Kidney epithelial cell (primary cell): ENCODE measurements at regions not wholly inside any gene's neighbourhood (a gene's known extent, or its start where the extent isn't known, plus 50 kb on each side); places are given as distances from the start of the nearest gene placed in this dataset.

Experiments
- DNase-seq: peaks from one replicate; pipeline ENCODE4 v3.0.0-alpha.2; 2010; ENCODE audit warnings: low read depth
- H3K27me3 ChIP-seq: 2 replicates; pipeline ENCODE4 v1.6.0; 2011; ENCODE audit warnings: low read length; ENCODE audit not compliant: control insufficient read depth, insufficient read depth
- H3K36me3 ChIP-seq: 2 replicates; pipeline ENCODE4 v1.5.1; 2011; ENCODE audit warnings: low read length; ENCODE audit not compliant: control insufficient read depth, insufficient read depth
- H3K4me3 ChIP-seq: 2 replicates; pipeline ENCODE4 v1.5.1; 2011; ENCODE audit warnings: low read depth, mild to moderate bottlenecking, control low read depth, low read length
- TF ChIP-seq, protein P1 (sequence below): IDR thresholded peaks from 2 replicates; pipeline ENCODE4 v1.5.1; 2011; ENCODE audit warnings: mild to moderate bottlenecking, moderate library complexity, low read length, control low read depth, inconsistent platforms; ENCODE audit not compliant: insufficient read depth, poor library complexity, severe bottlenecking

DNA sequence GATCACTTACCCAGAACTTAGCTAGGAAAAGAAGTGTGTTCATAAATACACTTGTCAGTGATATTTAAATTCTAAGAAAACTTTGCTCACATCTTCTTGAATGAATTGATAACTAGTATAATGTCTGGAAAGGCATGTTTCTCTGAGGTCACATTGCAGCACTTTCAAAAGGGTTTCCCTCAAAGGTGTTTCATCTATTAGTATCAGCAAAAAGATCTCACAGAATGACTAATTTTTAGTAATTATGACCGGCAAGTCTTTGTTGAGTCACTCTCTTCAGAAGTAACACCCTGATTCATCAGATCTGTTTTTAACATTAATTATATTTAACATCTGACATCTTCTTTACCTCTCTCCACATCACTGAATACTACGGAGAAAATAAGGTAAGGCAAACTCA, 222.3 kb downstream of the IKZF2 start:
- TF ChIP-seq, protein P1, sequence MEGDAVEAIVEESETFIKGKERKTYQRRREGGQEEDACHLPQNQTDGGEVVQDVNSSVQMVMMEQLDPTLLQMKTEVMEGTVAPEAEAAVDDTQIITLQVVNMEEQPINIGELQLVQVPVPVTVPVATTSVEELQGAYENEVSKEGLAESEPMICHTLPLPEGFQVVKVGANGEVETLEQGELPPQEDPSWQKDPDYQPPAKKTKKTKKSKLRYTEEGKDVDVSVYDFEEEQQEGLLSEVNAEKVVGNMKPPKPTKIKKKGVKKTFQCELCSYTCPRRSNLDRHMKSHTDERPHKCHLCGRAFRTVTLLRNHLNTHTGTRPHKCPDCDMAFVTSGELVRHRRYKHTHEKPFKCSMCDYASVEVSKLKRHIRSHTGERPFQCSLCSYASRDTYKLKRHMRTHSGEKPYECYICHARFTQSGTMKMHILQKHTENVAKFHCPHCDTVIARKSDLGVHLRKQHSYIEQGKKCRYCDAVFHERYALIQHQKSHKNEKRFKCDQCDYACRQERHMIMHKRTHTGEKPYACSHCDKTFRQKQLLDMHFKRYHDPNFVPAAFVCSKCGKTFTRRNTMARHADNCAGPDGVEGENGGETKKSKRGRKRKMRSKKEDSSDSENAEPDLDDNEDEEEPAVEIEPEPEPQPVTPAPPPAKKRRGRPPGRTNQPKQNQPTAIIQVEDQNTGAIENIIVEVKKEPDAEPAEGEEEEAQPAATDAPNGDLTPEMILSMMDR: no peak
- DNase-seq: no peak
- Histone ChIP-seq H3K27me3 (no peaks in the 10 kb centered on the region), H3K36me3 (no peaks in the 10 kb centered on the region), H3K4me3 (no peak overlapping the region)

DNA sequence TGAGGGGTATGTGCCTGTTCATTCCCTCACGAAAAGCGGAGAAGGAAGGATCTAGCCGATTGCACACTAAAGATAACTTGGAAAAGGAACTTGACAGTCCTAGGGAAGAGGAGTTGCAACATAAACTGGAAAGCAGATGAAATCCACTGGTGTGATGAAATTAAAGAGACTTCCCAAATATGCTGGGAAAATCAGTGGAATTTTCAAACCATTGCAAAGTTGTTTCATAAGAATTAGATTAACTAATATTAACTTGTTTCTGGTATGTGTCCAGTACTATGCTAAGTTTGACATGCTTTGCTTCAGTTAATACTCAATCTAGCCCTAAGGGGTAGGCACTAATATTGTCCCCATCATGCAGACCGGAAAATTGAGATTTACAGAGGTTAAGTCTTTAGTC, 222.7 kb downstream of the IKZF2 start:
- no peak for DNase-seq
- Histone ChIP-seq H3K36me3 (no peaks in the 10 kb centered on the region), H3K27me3 (no peaks in the 10 kb centered on the region), H3K4me3 (no peak overlapping the region)
- TF ChIP-seq, protein P1: no peak

DNA sequence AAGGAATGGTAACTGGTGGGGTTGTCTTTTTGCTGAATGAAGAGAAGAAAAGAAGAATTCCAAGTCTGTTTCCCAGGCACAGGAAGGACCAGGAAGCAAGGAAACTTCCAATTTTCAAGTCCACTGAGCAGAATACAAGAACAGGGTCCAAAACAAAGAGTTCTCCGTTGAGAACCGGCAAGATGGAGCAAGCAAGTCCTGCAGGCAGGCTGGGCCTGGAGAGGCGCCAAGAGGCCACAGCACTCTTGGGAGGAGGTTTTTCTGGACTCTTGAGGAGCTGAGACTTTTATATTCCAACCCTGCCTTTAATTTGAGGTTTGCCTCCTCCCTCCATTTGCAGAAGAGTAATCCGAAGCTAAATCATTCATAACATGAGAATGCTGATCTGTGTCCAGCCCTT, 224.5 kb downstream of the IKZF2 start:
- TF ChIP-seq, protein P1: no peak
- DNase-seq: no peak
- no peaks in the 10 kb centered on the region for H3K27me3 ChIP-seq
- H3K4me3 ChIP-seq: no peak overlapping the region
- H3K36me3 ChIP-seq: no peaks in the 10 kb centered on the region

DNA sequence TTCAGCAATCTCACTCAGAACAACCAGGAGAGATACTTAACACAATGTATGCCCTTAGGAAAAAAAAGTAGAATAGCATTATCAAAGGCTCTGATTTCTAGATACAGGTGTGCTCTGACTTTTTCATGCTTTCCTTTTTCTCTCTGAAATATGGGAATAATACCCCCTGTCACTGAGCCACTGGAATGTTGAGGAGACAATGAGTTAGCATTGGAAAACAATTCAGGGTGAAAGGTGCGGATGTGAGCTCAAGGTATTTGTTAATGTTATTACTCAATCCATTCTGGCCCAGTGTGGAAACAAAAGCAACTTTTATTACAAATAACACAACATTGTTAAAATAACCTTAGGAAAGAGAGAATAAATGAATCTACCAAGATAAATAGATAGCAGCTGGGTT, 228.0 kb downstream of the IKZF2 start:
- Histone ChIP-seq H3K36me3 (no peaks in the 10 kb centered on the region), H3K4me3 (no peak overlapping the region), H3K27me3 (no peaks in the 10 kb centered on the region)
- DNase-seq: no peak
- TF ChIP-seq, protein P1: no peak

DNA sequence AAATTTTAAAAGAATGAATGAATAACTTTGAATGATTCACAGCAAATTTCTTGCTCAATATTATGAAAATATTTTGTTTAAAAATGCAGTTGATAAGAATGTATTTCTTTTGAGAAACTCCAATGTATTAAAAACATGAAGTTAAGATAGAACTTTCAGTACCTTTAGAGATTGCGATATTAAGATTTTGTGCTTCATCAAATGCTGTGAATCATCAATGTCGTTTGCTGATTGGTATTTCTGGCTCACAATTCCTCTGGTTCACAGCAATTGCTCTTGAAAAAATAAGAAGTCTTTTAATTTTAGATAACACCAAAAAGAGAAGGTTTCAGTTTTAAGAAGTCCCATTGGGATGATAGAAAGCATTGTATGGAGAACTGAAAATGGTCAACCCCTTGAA, 228.7 kb downstream of the IKZF2 start:
- H3K27me3 ChIP-seq: no peaks in the 10 kb centered on the region
- H3K4me3 ChIP-seq: no peak overlapping the region
- TF ChIP-seq, protein P1: no peak
- DNase-seq: no peak
- H3K36me3 ChIP-seq: no peaks in the 10 kb centered on the region

DNA sequence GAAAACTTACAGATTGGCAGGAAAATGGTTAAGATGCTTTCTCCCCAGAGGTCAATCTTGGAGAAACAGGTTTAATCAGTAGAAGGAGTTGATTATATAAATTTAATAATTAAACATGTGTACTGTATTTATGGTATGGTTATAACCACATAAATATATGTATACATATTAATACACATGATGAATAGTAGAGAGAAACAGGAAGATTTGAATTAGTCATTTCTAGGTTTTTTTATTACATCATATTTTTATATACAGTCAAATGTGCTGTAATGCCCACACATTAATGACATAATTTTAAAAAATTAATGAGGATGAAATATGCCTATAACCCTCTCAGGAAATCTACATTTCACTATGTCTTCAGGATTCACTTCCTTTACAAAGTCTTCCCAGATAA, 229.7 kb downstream of the IKZF2 start:
- TF ChIP-seq, protein P1: no peak

More for the DNA sequence above, 229.7 kb downstream of the IKZF2 start:
- Histone ChIP-seq H3K4me3 (no peak overlapping the region), H3K36me3 (no peaks in the 10 kb centered on the region), H3K27me3 (no peaks in the 10 kb centered on the region)
- DNase-seq: no peak
